HK-2 (cell line): ENCODE measurements at regions not wholly inside any gene's neighbourhood (a gene's known extent, or its start where the extent isn't known, plus 50 kb on each side); places are given as distances from the start of the nearest gene placed in this dataset.

Experiments used
- DNase-seq: peaks from one replicate; pipeline ENCODE4 v3.0.0-alpha.2; 2018; ENCODE audit not compliant: unreplicated experiment

DNA sequence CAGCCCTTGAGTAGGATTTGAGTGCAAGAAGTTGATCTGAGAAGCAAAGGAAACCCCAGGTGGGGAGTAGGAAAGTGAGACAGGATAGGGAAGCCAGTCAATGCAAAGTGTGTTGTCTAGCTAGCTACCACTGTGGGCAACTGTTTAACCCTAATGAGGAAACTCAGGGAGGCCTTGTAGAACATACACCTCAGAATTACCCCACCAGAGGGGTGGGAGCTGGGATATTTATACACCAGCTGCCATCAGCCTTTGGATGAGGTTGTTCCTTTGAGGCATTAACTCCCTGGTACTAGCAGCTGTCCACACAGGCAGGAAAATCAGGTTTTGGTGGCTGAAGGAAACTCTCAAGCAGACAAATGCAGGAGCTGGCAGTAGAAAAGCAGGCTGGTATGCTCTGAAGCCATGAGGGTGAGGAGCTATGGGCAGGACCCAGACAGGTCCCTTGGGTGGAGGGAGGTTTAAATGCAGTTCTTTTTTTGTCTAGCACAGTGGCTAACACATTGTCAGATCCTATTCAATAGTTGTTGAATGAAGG lies 60.1 kb upstream of the ARID5B start:
- no peak for DNase-seq

DNA sequence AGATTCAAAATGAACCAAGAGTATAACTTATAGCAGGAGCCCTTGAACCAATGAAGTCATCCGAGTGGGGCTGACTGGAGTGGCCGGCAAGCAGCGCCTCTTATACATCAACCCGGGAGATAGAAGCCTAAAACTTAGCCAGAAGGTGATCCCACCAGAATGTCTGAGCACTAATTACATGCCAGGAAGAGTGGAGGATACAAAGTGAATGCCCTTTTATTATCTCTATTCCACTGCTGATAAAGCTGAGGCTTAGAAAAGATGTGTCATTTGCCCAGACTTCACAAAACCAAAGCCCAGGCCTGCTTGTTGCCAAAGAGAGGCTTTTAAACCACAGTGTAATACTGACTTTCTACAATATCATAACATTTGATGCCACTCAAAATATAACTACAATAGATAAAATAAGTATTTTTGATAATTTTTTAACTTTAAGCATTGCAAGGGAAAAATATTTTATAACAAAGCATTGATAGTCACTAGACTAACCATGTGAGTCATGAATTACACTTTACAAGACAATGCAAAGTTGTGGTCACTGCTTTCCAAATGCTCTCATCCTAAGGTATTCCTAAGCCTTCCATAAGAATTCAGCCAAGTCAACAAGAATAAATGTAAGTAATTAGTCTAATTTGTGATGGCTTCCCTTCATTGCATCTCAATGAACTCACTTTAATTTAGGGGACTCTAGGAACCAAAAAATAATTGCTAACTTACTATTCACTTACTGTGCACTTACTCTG lies 58.6 kb upstream of the ARID5B start:
- no peak for DNase-seq

DNA sequence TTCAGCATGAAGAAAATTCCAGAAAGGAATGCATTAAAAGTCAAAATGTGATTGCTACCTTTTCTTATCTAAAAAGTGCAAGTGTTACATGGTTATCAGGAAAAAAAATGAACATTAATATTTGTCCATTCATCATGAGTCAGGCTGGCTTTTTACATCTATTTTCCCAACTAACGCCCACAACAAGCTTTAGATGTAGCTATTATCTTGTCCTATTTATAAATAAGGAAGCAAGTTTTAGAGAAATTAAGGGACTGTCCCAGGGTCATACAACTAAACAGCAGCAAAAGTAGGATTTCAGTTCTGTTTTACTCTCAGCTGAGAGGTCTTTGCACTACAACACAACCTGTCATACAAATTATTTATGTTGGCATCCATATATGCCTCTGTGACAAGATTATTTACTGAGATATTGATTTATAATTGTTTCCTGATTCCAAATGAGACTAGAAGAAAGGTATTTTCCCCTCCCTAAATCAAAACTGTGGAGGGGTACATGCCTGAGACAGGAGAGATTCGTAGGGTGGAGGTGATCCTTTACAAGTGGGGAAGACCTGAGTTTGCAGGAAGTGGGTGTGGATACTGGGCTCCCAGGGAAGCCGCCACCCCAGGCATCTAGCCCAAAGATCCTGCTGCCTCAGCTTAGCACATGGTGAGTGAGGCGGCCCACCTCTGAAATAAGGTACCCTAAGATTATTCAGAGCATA lies 57.2 kb upstream of the ARID5B start:
- no peak for DNase-seq

DNA sequence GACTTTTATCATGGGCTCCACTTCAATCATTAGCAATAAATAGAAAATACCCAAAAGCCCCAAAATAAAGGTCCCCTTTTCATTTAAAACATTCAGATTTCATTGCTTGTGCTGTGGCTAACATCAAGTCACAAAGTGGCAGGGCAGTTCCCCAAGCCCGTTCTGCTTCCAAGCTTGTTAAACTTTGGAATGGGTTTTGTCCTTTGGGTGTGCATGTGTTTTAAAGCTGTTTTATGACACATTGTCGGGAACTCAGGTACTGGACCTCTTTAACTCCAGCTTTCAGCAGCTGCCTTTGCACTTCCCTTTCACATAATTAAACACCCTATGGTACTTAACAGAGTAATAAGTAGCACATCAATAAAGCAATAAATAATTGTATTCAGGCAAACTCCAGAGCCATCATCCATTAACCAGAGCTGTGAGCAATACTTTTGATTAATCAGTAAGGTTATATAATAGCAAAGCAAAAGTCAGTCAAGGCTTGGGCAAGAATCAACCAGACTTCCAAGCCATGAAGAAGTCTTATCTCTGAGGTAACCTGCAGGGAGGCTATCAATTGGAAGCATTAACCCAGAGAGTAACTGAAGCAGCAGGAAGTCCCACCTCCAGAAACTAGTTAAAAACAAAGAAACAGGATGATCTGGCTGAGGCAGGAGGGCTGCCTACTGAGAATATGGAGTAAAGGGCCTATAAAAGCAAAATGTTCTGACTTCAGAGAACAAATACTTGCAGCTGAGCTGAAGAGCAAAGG lies 56.1 kb upstream of the ARID5B start:
- no peak for DNase-seq

DNA sequence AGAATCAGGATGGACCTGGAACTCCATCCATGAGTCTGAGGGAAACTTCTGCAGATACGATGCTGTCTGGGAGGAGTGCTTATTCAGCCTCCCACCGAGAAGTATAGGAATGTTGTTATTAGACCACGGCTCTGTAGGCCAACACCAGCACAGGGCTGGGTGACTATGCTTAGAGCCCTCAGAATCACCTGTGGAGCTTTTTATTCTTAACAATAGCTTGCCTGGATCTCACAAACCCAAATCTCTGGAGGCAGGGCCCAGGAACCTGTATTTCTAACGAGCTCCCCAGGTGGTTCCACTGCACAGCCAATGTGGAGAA lies 55.6 kb upstream of the ARID5B start:
- no peak for DNase-seq

DNA sequence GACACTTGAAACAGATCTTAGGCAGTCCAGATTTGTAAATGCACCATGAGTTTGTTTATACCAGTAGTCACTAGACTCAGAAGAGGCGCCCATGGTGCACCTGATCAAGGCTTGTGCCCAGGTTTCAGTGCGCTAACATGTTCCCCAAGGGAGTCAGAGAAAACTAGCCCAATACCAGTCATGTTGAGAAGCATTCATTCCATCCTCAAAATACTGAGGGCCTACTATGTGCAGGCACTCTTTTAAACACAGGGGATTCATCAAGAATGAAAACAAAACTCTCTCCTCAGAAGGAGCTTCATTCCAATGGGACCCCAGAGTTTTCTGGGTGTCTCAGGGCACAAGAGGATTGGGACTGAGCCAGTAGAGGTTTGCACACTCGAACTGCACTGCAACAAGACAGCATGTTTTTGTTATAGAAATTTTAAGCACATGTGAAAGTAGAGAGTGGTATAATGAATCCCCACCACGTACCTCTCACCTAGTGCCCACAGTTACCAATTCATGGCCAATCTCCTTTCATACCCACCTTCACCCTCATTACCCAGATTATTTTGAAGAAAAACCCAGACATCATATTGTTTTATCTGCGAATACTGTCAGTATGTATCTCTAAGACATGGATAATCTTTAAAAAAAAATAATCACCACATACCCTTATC lies 55.0 kb upstream of the ARID5B start:
- no peak for DNase-seq

DNA sequence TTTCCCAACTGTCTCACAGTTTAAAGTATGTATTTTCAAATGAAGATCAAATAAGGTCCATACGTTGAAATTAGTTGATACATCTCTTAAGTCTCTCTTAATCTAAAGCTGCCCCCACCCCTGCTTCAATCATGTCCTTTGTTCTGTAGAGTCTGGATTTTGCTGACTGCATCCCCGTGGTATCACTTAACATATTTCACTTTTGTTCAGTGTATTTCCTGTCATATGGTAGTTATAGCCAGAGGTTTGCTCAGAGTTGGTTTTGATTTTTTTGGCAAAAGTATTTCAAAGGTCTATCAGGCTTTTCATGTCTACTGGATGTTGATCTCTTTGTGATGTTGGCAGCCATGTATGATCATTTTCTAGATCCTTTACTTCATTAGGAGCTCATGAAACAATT lies 54.4 kb upstream of the ARID5B start:
- no peak for DNase-seq

DNA sequence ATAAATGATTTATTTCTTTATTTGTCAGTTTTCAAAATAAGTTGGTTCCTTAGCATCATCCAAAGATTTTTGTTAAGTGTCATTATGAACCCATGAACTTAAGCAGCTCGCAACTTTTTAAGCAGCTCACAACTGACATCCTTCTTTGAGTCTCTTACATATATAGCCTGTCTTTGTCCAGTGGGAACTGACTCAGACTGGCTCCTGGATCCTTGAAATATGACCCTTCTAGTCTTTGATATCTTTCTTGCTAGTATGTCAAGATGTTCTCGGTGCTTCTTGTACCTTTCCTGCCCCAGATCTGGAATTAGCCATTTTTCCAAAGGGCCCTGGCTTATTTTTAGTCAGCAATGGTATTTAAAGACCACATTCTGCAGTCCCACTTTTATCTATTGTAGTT lies 53.9 kb upstream of the ARID5B start:
- DNase-seq = no peak

DNA sequence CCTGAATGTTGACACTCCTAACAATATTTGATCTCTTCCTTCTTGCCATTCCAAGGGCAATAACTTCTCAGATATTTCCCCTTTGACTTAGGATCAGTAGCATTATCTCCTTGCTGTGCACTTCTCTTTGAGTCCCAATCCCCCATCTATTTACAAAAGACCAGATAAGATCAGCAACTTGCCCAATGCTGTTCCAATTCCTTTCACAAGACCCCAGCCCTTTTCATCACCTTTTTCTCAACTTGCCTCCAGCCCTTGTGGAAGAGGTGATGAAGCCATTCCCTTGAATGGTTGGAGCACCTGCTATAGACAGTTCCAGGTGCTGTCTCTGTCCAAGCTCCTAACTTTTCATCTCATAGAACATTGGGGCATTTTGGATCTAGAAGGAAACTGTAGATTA lies 51.1 kb upstream of the ARID5B start:
- DNase-seq = no peak
